ENCODE measurements at regions not wholly inside any gene's neighbourhood (a gene's known extent, or its start where the extent isn't known, plus 50 kb on each side); places are given as distances from the start of the nearest gene placed in this dataset.
A peak's percentile ranks its signal among the peaks of the same experiment; 100 is the strongest.

DNA sequence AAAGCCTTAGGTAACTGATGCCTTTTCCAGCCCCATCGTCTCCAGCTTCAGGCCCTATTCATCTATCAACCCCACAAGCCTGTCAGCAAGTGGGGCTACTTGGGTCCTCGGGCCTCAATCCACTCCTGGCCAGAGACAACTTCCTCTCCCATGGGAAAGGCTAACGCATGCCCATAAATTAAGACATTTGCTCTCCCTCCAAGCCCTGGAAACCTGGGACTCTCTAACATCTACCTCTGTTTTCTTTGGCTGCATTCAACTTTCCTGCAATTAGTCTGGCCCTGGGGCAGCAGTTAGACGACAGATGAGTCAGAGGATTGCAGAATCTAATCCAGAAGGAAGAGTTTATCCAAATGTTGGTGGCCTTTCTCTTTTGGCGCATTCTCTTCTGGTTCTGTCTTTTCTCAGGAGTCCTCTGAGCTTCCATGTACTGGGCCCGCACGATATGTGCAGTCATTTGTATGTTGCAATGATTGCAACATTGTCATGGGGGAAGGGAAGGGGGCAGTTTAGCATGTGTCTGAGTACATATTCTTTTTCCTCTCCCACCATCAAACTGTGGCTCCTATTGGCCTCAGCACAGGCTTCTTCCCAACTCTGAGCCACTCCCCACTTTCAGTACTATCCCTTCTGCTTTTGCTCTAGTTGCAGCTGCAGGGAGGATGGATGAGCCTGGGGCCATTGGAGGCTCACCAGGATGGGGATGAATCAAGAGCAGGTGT, 54.4 kb downstream of the NAV1 start:
- TF ChIP-seq POLR2A (IDR thresholded peaks at IDR 0.05), result no peak
- TF ChIP-seq, protein P1, sequence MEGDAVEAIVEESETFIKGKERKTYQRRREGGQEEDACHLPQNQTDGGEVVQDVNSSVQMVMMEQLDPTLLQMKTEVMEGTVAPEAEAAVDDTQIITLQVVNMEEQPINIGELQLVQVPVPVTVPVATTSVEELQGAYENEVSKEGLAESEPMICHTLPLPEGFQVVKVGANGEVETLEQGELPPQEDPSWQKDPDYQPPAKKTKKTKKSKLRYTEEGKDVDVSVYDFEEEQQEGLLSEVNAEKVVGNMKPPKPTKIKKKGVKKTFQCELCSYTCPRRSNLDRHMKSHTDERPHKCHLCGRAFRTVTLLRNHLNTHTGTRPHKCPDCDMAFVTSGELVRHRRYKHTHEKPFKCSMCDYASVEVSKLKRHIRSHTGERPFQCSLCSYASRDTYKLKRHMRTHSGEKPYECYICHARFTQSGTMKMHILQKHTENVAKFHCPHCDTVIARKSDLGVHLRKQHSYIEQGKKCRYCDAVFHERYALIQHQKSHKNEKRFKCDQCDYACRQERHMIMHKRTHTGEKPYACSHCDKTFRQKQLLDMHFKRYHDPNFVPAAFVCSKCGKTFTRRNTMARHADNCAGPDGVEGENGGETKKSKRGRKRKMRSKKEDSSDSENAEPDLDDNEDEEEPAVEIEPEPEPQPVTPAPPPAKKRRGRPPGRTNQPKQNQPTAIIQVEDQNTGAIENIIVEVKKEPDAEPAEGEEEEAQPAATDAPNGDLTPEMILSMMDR (IDR thresholded peaks at IDR 0.05), result no peak
- Histone ChIP-seq H3K27me3 (no peaks in the 10 kb centered on the region), H3K36me3 (peaks cover 0 to 20% (median 0%) of the 10 kb centered on the region in 9 donors), H3K4me3 (no peak overlapping the region), H3K27ac (peak overlapping the region in 2 of 12 donors; percentile 19 to 56), H3K4me1 (peaks cover 0 to 42% (median 26%) of the 10 kb centered on the region in 12 donors), H3K9me3 (no peaks in the 10 kb centered on the region)
- DNase-seq (peak in 2 of 5 donors; percentile 48 to 64), ATAC-seq (peak; percentile 33 to 86 (median 59))
- 53 to 78% (median 64%) methylated on average over 7 of the region's 7 CpGs for WGBS, 4 donors
- intact Hi-C loops (cut with DNase I), result no loop called here

DNA sequence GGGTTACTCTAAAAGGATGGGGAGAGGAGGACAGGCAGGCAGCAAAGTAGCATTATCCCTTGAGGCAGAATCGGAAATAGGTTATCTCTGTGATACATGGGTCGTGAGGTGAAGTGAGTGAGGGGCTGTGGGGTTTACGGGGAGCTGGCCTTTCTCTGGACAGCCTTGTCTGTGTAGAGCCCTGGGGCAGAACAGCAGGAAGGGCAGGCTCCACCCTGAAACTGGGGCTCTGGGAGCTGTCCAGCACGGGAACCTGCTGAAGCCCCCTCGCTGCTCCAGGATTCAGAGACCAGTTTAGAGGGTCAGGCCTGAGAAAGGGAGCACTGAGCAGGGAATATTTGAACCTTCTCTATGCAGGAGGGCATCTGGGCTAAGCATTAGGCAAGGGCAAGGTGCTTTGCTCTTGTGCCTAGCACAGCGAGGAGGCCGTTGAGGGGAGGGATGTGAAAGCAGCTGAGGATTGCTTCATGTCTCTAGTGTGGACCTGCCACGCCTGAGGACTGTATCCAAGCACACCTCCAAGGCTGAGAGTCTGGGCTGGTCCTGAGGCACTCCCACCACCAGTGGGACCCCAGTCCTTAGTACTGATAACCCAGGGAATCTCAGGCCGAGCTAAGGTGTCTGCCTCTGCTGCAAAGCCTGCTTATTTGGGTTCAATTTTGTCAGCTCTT, 55.8 kb downstream of the NAV1 start:
- Histone ChIP-seq H3K36me3 (peaks cover 0 to 10% (median 0%) of the 10 kb centered on the region in 9 donors), H3K4me3 (no peak overlapping the region), H3K27ac (no peak overlapping the region), H3K9me3 (no peaks in the 10 kb centered on the region), H3K4me1 (peaks cover 0 to 54% (median 35%) of the 10 kb centered on the region in 12 donors), H3K27me3 (no peaks in the 10 kb centered on the region)
- WGBS, 4 donors, result 52 to 57% (median 56%) methylated on average over 7 to 9 of the region's 9 CpGs
- ATAC-seq (no peak), DNase-seq (no peak)
- intact Hi-C loops (cut with DNase I), result no loop called here
- TF ChIP-seq POLR2A (IDR thresholded peaks at IDR 0.05), result no peak
- TF ChIP-seq, protein P1 (IDR thresholded peaks at IDR 0.05), result no peak

DNA sequence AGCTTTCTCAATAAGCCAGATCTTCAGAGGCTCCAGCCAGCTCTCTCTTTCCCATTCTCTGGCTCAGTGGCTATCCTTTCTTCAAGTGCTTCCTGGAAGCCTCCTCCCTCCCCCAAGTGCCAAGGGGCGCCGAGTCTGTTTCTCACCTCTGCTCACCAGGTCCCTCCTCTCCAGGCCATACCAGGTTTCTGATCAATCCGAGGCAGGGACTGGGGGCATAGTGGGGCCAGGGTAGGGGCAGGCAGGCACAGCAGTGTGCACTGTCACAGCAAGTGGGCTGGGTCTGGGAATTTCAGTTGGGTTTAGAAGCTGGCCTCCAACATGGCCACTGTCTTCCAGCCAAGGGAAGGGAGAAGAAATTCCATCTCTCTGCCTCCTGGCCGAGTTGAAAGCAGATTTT, 56.5 kb downstream of the NAV1 start:
- Histone ChIP-seq H3K27me3 (no peaks in the 10 kb centered on the region), H3K9me3 (no peaks in the 10 kb centered on the region), H3K27ac (no peak overlapping the region), H3K4me3 (no peak overlapping the region), H3K36me3 (peaks cover 0 to 8% (median 0%) of the 10 kb centered on the region in 9 donors), H3K4me1 (peaks cover 0 to 59% (median 35%) of the 10 kb centered on the region in 12 donors)
- intact Hi-C loops (cut with DNase I), result no loop called here
- no peak for DNase-seq
- TF ChIP-seq, protein P1 (IDR thresholded peaks at IDR 0.05), result no peak
- no peak for TF ChIP-seq POLR2A (IDR thresholded peaks at IDR 0.05)
- WGBS, 4 donors, result 79 to 90% (median 83%) methylated on average over 4 of the region's 4 CpGs
- ATAC-seq, result no peak

DNA sequence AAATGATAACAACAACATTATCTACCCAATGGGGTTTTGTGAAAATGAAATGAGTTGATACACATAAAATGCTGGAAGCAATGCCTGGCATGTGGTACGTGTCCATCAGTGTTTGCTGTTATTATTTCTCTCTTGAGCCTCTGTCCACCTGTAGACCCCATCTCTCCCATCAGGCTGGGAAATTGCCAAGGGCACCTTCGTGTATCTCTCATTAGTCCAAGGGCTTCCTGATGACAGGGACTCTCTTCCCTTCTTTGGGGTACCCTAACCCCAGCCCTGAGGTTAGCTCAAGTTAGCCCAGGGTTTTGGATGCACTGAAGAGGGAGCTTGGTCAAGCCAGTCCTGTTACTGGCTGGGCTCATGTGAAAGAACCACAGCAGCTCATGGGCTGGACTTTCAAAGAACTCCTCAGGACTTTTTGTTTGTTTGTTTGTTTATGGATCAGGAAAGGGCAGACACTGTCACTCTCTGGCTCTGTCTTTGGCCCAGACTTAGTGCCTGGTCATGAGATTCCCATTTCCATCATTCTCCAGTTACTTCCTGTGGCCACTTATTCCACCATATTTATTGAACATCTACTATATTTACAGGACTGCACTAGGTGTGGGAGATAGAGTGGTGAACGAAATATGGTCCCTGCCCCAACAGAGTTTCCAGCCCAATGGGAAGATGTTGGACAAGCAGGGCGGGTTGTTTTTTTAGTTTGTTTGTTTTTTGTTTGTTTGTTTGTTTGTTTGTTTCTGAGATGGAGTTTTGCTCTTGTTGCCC, 57.4 kb downstream of the NAV1 start:
- peaks cover 0 to 65% (median 35%) of the 10 kb centered on the region in 12 donors for H3K4me1 ChIP-seq
- no peak for TF ChIP-seq POLR2A (IDR thresholded peaks at IDR 0.05)
- TF ChIP-seq, protein P1 (IDR thresholded peaks at IDR 0.05), result no peak
- intact Hi-C loops (cut with DNase I), result no loop called here

More for the DNA sequence above, 57.4 kb downstream of the NAV1 start:
- 89 to 94% (median 91%) methylated on average over 4 of the region's 4 CpGs for WGBS, 4 donors
- Histone ChIP-seq H3K9me3 (no peaks in the 10 kb centered on the region), H3K27ac (no peak overlapping the region), H3K27me3 (no peaks in the 10 kb centered on the region), H3K36me3 (peaks cover 0 to 4% (median 0%) of the 10 kb centered on the region in 9 donors), H3K4me3 (no peak overlapping the region)
- no peak for DNase-seq
- ATAC-seq, result no peak
